ENCODE measurements at regions not wholly inside any gene's neighbourhood (a gene's known extent, or its start where the extent isn't known, plus 50 kb on each side); places are given as distances from the start of the nearest gene placed in this dataset.

DNA sequence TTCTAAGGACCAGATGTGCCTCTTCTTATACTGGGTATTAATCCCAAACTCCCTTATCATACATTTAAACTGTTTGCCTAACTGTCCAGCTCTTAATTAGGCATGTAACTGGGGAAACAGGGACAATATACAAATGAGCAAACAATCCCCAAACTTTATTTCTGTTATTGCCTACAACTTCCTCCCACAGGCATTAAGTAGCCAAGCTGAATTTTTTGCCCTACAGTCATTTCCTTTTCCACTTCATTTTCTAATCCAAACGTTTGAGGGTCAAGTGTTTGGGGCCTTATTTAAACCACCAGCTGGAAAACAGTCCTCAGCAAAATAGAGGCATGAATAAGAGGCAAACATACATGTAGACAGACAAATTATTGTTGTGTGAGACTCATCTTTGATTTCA lies 77.4 kb upstream of the CCL2 start:
- H3K36me3 ChIP-seq (ENCODE audit: insufficient read depth, low read length, poor library complexity, severe bottlenecking), result no peaks in the 10 kb centered on the region
- DNase-seq (ENCODE audit: low spot score), result no peak
- intact Hi-C loops (cut with micrococcal nuclease; ENCODE audit: unreplicated experiment), result no loop called here
- CTCF ChIA-PET, result no interaction called here
- TF ChIP-seq CTCF (conservative IDR thresholded peaks at IDR 0.05; ENCODE audit: low read depth, low read length) (no peak), EZH2 (IDR thresholded peaks at IDR 0.05; ENCODE audit: borderline replicate concordance, low read depth, low read length, poor library complexity, severe bottlenecking) (no peak)
- peaks cover 19% of the 10 kb centered on the region for H3K27me3 ChIP-seq (replicated peaks; ENCODE audit: insufficient read depth, low read depth, low read length, poor library complexity)
- H3K9me3 ChIP-seq (ENCODE audit: low read depth, low read length, poor library complexity, severe bottlenecking), result no peaks in the 10 kb centered on the region
- POLR2A ChIA-PET (ENCODE audit: low non-redundant PET), result no interaction called here
- H3K27ac ChIP-seq (ENCODE audit: low read depth, low read length, poor library complexity, severe bottlenecking), result no peak overlapping the region
- BruUV-seq (replicated peaks), result no TSS peak
- no peak overlapping the region for H3K4me3 ChIP-seq (ENCODE audit: low read depth, low read length, poor library complexity, severe bottlenecking)
- no peaks in the 10 kb centered on the region for H3K4me1 ChIP-seq (ENCODE audit: insufficient read depth, low read length, poor library complexity, severe bottlenecking)

GRCh38 chr17:34178092-34178491 lies 77.0 kb upstream of the CCL2 start:
- CTCF ChIA-PET, result no interaction called here
- POLR2A ChIA-PET (ENCODE audit: low non-redundant PET), result no interaction called here
- no peaks in the 10 kb centered on the region for H3K9me3 ChIP-seq (ENCODE audit: low read depth, low read length, poor library complexity, severe bottlenecking)
- no peak for DNase-seq (ENCODE audit: low spot score)
- no peaks in the 10 kb centered on the region for H3K36me3 ChIP-seq (ENCODE audit: insufficient read depth, low read length, poor library complexity, severe bottlenecking)
- intact Hi-C loops (cut with micrococcal nuclease; ENCODE audit: unreplicated experiment), result no loop called here
- H3K4me3 ChIP-seq (ENCODE audit: low read depth, low read length, poor library complexity, severe bottlenecking), result no peak overlapping the region
- H3K27me3 ChIP-seq (replicated peaks; ENCODE audit: insufficient read depth, low read depth, low read length, poor library complexity), result peaks cover 19% of the 10 kb centered on the region
- H3K27ac ChIP-seq (ENCODE audit: low read depth, low read length, poor library complexity, severe bottlenecking), result no peak overlapping the region
- BruUV-seq (replicated peaks), result no TSS peak
- TF ChIP-seq EZH2 (IDR thresholded peaks at IDR 0.05; ENCODE audit: borderline replicate concordance, low read depth, low read length, poor library complexity, severe bottlenecking), result no peak
- TF ChIP-seq CTCF (conservative IDR thresholded peaks at IDR 0.05; ENCODE audit: low read depth, low read length), result no peak
- no peaks in the 10 kb centered on the region for H3K4me1 ChIP-seq (ENCODE audit: insufficient read depth, low read length, poor library complexity, severe bottlenecking)

- CTCF ChIA-PET, result no interaction called here
- Histone ChIP-seq H3K27me3 (replicated peaks; ENCODE audit: insufficient read depth, low read depth, low read length, poor library complexity) (peaks cover 13% of the 10 kb centered on the region), H3K27ac (ENCODE audit: low read depth, low read length, poor library complexity, severe bottlenecking) (no peak overlapping the region), H3K36me3 (ENCODE audit: insufficient read depth, low read length, poor library complexity, severe bottlenecking) (no peaks in the 10 kb centered on the region), H3K4me1 (ENCODE audit: insufficient read depth, low read length, poor library complexity, severe bottlenecking) (no peaks in the 10 kb centered on the region), H3K4me3 (ENCODE audit: low read depth, low read length, poor library complexity, severe bottlenecking) (no peak overlapping the region), H3K9me3 (ENCODE audit: low read depth, low read length, poor library complexity, severe bottlenecking) (no peaks in the 10 kb centered on the region)
- no TSS peak for BruUV-seq (replicated peaks)
- intact Hi-C loops (cut with micrococcal nuclease; ENCODE audit: unreplicated experiment), result no loop called here
- POLR2A ChIA-PET (ENCODE audit: low non-redundant PET), result no interaction called here
- no peak for TF ChIP-seq CTCF (conservative IDR thresholded peaks at IDR 0.05; ENCODE audit: low read depth, low read length)
- DNase-seq (ENCODE audit: low spot score), result no peak
Observed at GRCh38 chr17:34182036-34182803, 72.9 kb upstream of the CCL2 start.
